MM.1S (cell line): ENCODE measurements at regions not wholly inside any gene's neighbourhood (a gene's known extent, or its start where the extent isn't known, plus 50 kb on each side); places are given as distances from the start of the nearest gene placed in this dataset.

Experiments
- DNase-seq: peaks from one replicate; pipeline ENCODE4 v3.0.0-alpha.2; 2015
- H2AFZ ChIP-seq: fragments of 300-600 bp; sonication (generic); 2 replicates; pipeline ENCODE4 v1.6.0; 2016; ENCODE audit warnings: antibody characterized with exemption, low read length
- H3F3A ChIP-seq: fragments of 300-600 bp; sonication (generic); 2 replicates; pipeline ENCODE4 v1.6.1; 2016; ENCODE audit warnings: mild to moderate bottlenecking, antibody characterized with exemption, low read length, moderate library complexity, mixed read lengths; ENCODE audit not compliant: insufficient read depth
- H3K27ac ChIP-seq: fragments of 300-600 bp; sonication (generic); 2 replicates; pipeline ENCODE4 v1.5.1; 2016; ENCODE audit warnings: mild to moderate bottlenecking, low read length
- H3K27me3 ChIP-seq: fragments of 300-600 bp; sonication (generic); replicated peaks from 2 replicates; pipeline ENCODE4 v1.6.0; 2016; ENCODE audit warnings: low read length; ENCODE audit not compliant: insufficient read depth
- H3K36me3 ChIP-seq: fragments of 300-600 bp; sonication (generic); replicated peaks from 2 replicates; pipeline ENCODE4 v1.6.1; 2016; ENCODE audit warnings: mild to moderate bottlenecking, low read length, mixed read lengths; ENCODE audit not compliant: insufficient read depth
- H3K4me1 ChIP-seq: fragments of 300-600 bp; sonication (generic); 2 replicates; pipeline ENCODE4 v1.6.1; 2016; ENCODE audit warnings: low read length, mixed read lengths
- H3K4me2 ChIP-seq: fragments of 300-600 bp; sonication (generic); 2 replicates; pipeline ENCODE4 v1.6.0; 2016; ENCODE audit warnings: low read depth, low read length
- H3K4me3 ChIP-seq: fragments of 300-600 bp; sonication (generic); 2 replicates; pipeline ENCODE4 v1.5.1; 2016; ENCODE audit warnings: low read length, mixed read lengths
- H3K79me2 ChIP-seq: fragments of 300-600 bp; sonication (generic); 2 replicates; pipeline ENCODE4 v1.6.1; 2016; ENCODE audit warnings: mixed run types, low read length, mixed read lengths
- H3K9ac ChIP-seq: fragments of 300-600 bp; sonication (generic); 2 replicates; pipeline ENCODE4 v1.6.1; 2016; ENCODE audit warnings: low read length, mixed read lengths
- H3K9me2 ChIP-seq: fragments of 300-600 bp; sonication (generic); replicated peaks from 2 replicates; pipeline ENCODE4 v1.6.1; 2016; ENCODE audit warnings: mild to moderate bottlenecking, low read length, mixed read lengths; ENCODE audit not compliant: insufficient read depth
- H3K9me3 ChIP-seq: fragments of 300-600 bp; sonication (generic); replicated peaks from 2 replicates; pipeline ENCODE4 v1.6.1; 2016; ENCODE audit warnings: mild to moderate bottlenecking, low read length, mixed read lengths; ENCODE audit not compliant: insufficient read depth
- H4K20me1 ChIP-seq: fragments of 300-600 bp; sonication (generic); 2 replicates; pipeline ENCODE4 v1.6.1; 2016; ENCODE audit warnings: mild to moderate bottlenecking, low read length, moderate library complexity, mixed read lengths; ENCODE audit not compliant: insufficient read depth
- CTCF ChIP-seq: fragments of 300-600 bp; sonication (generic); IDR thresholded peaks from 2 replicates; pipeline ENCODE4 v1.5.1; 2016; ENCODE audit warnings: antibody characterized with exemption, low read length, mixed read lengths
- EZH2 ChIP-seq: fragments of 300-600 bp; sonication (generic); optimal IDR thresholded peaks from 2 replicates; pipeline ENCODE3; 2017; ENCODE audit warnings: low read depth, mild to moderate bottlenecking, antibody characterized with exemption, low read length, mixed read lengths
- EZH2phosphoT487 ChIP-seq: fragments of 300-600 bp; sonication (generic); IDR thresholded peaks from 2 replicates; pipeline ENCODE4 v1.6.1; 2018; ENCODE audit warnings: antibody characterized with exemption, low read length

GRCh38 chr2:88845772-88846661, 154.5 kb downstream of the RPIA start:
- Histone ChIP-seq H3K4me3 (no peak overlapping the region), H3K36me3 (no peaks in the 10 kb centered on the region), H3K4me1 (no peaks in the 10 kb centered on the region), H4K20me1 (no peaks in the 10 kb centered on the region), H3K27me3 (no peaks in the 10 kb centered on the region), H3K9me3 (no peaks in the 10 kb centered on the region), H3K9ac (no peak overlapping the region), H3K79me2 (no peaks in the 10 kb centered on the region), H3K9me2 (no peaks in the 10 kb centered on the region), H3K27ac (no peak overlapping the region), H3F3A (no peaks in the 10 kb centered on the region), H2AFZ (no peak overlapping the region), H3K4me2 (no peak overlapping the region)
- TF ChIP-seq EZH2phosphoT487 (no peak), CTCF (no peak), EZH2 (no peak)
- no peak for DNase-seq

- no peaks in the 10 kb centered on the region for H3K9me2 ChIP-seq
- no peaks in the 10 kb centered on the region for H3K4me1 ChIP-seq
- no peak overlapping the region for H3K27ac ChIP-seq
- H3K27me3 ChIP-seq, result no peaks in the 10 kb centered on the region
- no peaks in the 10 kb centered on the region for H4K20me1 ChIP-seq
- H3F3A ChIP-seq, result no peaks in the 10 kb centered on the region
- H3K36me3 ChIP-seq, result no peaks in the 10 kb centered on the region
- no peak overlapping the region for H3K4me2 ChIP-seq
- H2AFZ ChIP-seq, result no peak overlapping the region
- no peak overlapping the region for H3K4me3 ChIP-seq
- H3K79me2 ChIP-seq, result no peaks in the 10 kb centered on the region
- DNase-seq, result no peak
- H3K9ac ChIP-seq, result no peak overlapping the region
- no peak for TF ChIP-seq EZH2phosphoT487
- no peak for TF ChIP-seq CTCF
- no peak for TF ChIP-seq EZH2
- no peaks in the 10 kb centered on the region for H3K9me3 ChIP-seq
These were observed 161.4 kb downstream of the RPIA start for GRCh38 chr2:88852753-88853402.

GRCh38 chr2:88853403-88853790, 161.9 kb downstream of the RPIA start:
- H3K36me3 ChIP-seq, result no peaks in the 10 kb centered on the region
- no peaks in the 10 kb centered on the region for H3F3A ChIP-seq
- H2AFZ ChIP-seq, result no peak overlapping the region
- H4K20me1 ChIP-seq, result no peaks in the 10 kb centered on the region
- no peaks in the 10 kb centered on the region for H3K27me3 ChIP-seq
- no peak overlapping the region for H3K4me3 ChIP-seq
- H3K27ac ChIP-seq, result no peak overlapping the region
- TF ChIP-seq EZH2phosphoT487 (no peak), EZH2 (no peak), CTCF (no peak)
- H3K9me3 ChIP-seq, result no peaks in the 10 kb centered on the region
- no peaks in the 10 kb centered on the region for H3K79me2 ChIP-seq
- H3K9ac ChIP-seq, result no peak overlapping the region
- no peak overlapping the region for H3K4me2 ChIP-seq
- DNase-seq, result no peak
- H3K4me1 ChIP-seq, result no peaks in the 10 kb centered on the region
- no peaks in the 10 kb centered on the region for H3K9me2 ChIP-seq
